Activated CD8-positive, alpha-beta memory T cell treated with anti-CD3 and anti-CD28 coated beads for 24 hours (primary cell): ENCODE measurements at regions not wholly inside any gene's neighbourhood (a gene's known extent, or its start where the extent isn't known, plus 50 kb on each side); places are given as distances from the start of the nearest gene placed in this dataset.
"Not testable (repeated sequence)": the region's sequence is repeated elsewhere in the genome, so short reads cannot be mapped to it uniquely, and the experiment has no call there.

Experiments used
- DNase-seq: peaks from one replicate; pipeline ENCODE4 v3.0.0-alpha.2; 2020

GRCh38 chr2:47690132-47690531, 92.8 kb upstream of the MSH6 start:
- no peak for DNase-seq

DNA sequence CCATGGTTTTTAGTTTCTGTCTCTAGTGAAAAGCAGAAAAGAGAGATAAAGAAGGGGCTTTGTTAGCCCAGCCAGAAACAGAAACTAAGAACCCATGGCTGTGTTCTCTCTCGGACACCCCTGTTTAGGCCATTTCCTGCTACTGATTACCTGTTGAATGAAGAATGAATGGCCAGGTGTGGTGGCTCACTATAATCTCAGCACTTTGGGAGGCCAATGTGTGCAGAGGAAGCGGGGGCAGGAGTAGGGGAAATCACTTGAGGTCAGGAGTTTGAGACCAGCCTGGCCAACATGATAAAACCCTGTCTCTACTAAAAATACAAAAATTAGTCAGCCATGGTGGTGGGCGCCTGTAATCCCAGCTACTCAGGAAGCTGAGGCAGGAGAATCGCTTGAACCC, 93.8 kb upstream of the MSH6 start:
- DNase-seq, result not testable (repeated sequence)

DNA sequence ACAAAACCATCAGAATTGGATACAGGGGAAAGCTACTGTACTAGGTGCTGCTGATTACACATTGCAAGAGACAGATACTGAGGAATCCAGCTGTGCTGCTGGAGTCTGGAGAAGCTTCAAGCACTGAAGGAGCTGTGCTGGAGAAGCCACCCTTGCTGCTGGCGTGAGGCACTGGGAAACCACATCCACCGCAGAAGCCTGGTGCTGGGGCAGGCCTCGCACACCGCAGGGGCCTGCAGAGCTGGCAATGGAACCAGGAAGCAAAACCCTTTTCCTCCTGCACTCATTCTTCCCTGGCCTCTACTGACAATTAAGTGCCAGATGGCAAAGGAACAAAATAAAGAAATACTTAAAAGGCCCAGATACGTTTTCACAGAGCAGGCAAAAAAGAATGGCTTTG, 94.4 kb upstream of the MSH6 start:
- no peak for DNase-seq

- DNase-seq, result no peak
Observed at GRCh38 chr2:47687856-47688255, 95.1 kb upstream of the MSH6 start.

DNA sequence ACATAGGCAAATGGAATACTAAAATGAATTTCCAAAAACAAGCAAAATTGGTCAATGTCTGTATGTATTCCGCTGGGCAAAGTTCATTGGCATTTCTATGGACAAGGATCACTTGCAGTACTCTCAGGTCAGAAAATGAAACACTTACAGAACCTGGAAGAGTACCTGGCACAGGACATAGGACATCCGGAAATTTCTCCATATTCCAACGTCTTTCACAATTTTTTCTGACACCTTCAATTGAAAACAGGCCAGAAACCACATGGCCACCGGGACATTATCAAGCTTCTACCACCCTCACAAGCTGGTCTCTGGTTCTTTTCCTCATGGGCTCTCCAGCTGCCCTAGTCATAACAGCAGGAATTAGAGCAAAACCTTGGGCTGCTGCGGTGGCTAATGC, 96.9 kb upstream of the MSH6 start:
- DNase-seq, result no peak

DNA sequence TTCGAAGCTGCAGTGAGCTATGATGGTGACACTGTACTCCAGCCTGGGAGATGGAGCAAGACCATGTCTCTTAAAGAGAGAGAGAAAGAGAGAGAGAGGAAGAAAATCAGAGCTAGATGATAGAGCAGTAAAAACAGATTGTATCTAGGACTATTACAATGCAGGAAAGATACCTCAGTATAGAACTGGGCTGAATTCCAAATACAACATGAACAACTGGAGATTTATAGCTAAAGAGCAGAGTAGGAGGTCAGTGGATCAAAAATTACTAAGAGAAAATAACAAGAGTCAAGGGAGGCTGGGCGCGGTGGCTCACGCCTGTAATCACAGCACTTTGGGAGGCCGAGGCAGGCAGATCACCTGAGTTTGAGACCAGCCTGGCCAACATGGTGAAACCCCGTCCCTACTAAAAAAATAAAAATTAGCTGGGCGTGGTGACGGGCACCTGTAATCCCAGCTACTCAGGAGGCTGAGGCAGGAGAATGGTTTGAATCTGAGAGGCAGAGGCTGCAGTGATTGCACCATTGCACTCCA, 100.7 kb upstream of the MSH6 start:
- no peak for DNase-seq

DNA sequence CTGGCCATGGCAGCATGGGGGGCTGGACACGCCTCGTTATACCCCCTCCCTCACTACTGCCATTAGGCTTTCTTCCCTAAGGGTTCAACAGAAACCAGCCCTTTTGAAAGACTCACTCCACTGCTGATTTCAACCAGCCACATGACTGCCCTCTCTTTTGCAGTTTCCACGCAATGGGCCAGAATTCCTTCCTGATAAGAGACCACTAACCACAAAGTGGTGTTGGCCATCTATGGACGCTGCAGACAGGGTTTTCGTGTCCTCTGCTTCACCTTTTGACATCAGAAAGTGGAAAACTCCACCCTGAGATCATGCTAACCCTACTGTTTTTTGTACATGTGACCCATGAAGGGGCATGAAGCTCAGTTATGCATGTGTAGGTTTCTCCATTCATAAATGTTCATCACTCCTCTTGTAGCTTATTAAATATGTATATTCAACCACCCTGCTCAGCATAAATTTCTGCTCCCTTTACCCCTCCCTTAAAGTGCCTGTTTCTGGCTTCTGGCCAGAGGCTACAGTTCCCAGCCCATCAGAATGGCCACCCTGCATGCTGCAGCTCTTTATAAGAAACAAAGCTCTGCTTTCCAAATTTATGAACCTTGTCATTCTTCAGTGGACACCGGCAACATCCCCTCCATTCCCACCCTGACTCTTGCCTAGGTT, 105.6 kb upstream of the KCNK12 start:
- no peak for DNase-seq

GRCh38 chr2:47675196-47675825, 104.5 kb upstream of the KCNK12 start:
- no peak for DNase-seq

DNA sequence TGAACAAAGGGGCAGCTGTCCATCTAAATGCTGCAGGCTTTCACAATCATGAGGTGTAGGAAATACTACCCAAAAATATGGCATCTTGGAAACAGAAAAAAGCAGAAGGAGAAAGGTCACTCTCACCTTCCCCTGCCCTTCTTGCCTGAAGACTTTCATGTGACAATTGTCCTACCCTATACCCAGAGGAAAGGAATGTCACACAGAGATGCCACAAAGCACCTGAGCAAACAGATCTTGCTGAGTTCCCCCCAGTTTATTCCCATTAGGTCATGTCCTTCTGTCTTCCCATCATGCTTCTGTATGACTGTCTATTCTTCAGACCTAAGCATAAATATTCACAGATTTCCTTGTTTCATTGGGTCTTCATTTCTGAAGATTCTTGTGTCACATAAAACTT, 95.5 kb upstream of the KCNK12 start:
- no peak for DNase-seq

GRCh38 chr2:47664817-47665216, 94.0 kb upstream of the KCNK12 start:
- DNase-seq, result no peak

GRCh38 chr2:47662552-47662951, 91.8 kb upstream of the KCNK12 start:
- no peak for DNase-seq

DNA sequence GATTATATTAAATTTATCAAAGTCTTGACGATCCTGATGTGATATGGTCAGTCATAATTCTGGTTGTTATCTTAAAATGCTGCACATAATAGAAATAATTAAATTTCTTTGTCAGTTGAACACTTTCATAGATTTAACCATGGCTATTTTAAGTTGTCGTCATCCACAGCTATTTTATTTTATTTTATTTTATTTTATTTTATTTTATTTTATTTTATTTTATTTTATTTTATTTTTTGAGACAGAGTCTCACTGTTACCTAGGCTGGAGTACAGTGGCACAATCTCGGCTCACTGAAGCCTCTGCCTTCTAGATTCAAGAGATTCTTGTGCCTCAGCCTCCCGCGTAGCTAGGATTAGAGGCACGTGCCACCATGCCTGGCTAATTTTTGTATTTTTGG, 90.5 kb upstream of the KCNK12 start:
- no peak for DNase-seq

- DNase-seq, result no peak
Observed at GRCh38 chr2:47660168-47660567, 89.4 kb upstream of the KCNK12 start.

DNA sequence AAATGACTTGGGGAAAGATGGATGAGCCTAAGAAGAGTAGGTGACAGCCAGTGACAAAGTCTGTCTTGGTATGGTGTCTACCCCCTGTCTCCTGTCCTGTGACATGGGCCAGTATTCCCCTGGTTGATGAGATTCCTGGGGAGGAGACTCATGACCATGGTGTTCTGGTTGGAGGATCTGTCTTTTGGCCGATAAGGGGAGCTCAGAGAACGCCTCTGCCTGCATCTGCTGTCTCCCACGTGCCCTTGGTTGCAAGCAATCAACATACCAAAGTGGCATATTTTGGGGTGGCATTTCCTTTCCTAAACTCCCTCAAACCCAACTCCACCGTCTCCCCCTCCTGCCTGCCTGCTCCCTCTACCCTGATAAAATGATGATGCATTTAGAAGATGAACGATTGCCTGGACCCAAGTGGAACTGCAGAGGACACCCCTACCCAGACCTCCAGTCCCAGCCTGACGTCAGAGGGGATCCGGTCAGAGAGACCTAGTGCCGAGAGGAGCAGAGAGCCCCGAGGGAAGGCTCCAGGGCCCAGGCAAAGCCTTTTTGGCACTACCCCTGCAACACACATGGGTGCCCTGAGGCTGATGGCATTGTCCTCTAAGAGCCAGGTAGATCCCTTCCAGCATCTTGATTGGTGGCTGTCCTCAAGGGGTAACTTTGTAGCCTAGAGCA, 88.0 kb upstream of the KCNK12 start:
- DNase-seq, result no peak

DNA sequence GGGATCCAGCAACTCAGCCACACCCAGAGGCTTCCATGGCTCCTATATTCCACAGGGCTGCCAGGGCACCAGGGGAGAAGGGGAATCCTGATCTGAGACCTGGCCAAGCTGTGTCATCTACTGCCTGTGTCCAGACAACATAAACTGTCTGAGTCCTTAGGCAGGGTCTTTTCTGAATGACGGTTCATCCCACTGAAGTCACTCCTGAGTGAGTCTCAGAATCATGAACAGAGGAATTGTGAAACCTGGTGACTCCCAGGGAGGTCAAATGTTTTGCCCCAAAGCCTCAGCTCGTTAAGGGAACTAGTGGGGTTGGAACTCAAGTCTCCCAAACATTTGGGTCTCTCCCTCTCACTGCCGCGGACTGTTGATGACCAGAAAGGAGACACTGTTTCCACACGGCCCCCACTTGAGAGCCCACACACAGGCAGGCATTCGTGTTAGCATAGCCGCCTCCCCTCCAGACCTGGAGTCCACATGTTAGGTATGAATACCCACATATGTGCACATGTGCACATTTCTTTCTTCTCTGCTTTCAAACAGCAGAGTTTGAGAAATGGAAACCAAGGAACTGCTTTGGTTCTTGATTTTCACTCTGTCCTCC, 87.2 kb upstream of the KCNK12 start:
- DNase-seq, result no peak

- no peak for DNase-seq
Observed at GRCh38 chr2:47656715-47657600, 86.2 kb upstream of the KCNK12 start.

GRCh38 chr2:47655563-47655880, 84.7 kb upstream of the KCNK12 start:
- DNase-seq, result no peak

DNA sequence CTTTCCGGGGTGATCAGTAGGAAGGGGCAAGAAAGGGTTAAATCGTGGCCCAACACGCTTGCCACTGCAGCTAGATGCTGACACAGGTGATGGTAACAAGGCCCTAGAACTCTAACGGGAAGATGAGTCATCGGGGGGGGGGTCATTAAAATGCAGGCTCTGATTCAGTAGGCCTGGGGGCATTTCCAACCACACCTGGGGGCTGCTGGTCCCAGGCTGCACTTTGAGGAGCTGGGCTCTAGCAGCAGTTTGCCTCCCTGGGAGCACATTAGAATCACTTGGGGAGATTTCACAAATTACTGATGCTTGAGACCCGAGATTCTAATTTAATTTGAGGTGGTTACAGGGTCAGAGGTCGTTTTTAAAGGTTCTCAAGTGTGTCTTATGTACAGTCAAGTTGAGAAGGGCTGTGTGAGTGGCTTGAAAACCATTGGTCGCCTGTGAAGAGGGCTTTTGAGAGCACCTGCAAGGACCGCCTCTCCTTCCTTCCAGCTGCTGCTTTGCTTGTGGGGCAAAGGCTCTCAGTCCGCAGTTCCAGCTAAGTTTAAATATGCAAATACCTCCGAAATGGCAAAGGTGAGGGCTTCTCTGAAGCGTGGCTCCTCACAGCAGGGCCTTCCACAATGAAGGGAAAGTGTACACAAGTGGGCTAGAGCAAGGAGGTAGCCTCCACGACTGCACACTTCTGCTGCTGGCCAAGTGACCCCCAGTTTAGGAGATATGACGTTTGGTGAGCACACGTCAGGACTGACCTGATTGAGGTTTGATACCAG, 84.2 kb upstream of the KCNK12 start:
- no peak for DNase-seq

GRCh38 chr2:47653902-47654789, 83.4 kb upstream of the KCNK12 start:
- no peak for DNase-seq

GRCh38 chr2:47653036-47653435, 82.3 kb upstream of the KCNK12 start:
- no peak for DNase-seq
